ENCODE measurements at regions not wholly inside any gene's neighbourhood (a gene's known extent, or its start where the extent isn't known, plus 50 kb on each side); places are given as distances from the start of the nearest gene placed in this dataset.

DNA sequence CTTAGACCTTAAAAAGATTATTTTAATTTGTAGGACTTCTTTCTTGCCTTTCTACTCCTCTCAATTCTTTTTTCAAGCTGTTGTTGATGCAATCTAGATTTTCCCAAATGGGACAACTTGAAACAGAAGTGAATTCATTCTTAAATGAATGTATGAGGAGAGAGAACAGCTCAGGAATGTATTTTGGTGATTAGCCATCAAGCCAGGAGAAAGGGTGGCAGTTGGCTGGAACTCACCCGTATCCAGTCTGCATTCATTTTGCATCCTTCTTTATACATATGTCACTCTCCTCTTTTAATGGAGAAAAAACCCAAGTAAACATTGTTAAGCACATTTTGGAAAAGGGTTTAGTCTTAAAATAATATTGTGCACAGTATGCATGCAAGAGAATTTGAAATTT is 251.3 kb downstream of the REEP3 start:
- TF ChIP-seq, protein P1, sequence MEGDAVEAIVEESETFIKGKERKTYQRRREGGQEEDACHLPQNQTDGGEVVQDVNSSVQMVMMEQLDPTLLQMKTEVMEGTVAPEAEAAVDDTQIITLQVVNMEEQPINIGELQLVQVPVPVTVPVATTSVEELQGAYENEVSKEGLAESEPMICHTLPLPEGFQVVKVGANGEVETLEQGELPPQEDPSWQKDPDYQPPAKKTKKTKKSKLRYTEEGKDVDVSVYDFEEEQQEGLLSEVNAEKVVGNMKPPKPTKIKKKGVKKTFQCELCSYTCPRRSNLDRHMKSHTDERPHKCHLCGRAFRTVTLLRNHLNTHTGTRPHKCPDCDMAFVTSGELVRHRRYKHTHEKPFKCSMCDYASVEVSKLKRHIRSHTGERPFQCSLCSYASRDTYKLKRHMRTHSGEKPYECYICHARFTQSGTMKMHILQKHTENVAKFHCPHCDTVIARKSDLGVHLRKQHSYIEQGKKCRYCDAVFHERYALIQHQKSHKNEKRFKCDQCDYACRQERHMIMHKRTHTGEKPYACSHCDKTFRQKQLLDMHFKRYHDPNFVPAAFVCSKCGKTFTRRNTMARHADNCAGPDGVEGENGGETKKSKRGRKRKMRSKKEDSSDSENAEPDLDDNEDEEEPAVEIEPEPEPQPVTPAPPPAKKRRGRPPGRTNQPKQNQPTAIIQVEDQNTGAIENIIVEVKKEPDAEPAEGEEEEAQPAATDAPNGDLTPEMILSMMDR (IDR thresholded peaks at IDR 0.05) = no peak
- no peak for TF ChIP-seq POLR2A (IDR thresholded peaks at IDR 0.05)

Data from body of pancreas (tissue), 4 donors.